Body of pancreas (tissue), 4 donors: ENCODE measurements at regions not wholly inside any gene's neighbourhood (a gene's known extent, or its start where the extent isn't known, plus 50 kb on each side); places are given as distances from the start of the nearest gene placed in this dataset.

Experiments used
- ATAC-seq: fragments of 150-250 bp; one replicate; pipeline ENCODE4 v1.9.1; 2016
- DNase-seq, 4 donors: peaks; one replicate each; pipeline ENCODE4 v3.0.0-alpha.2; 2019
- H3K27ac ChIP-seq, 4 donors: fragments of 200-600 bp; sonication (generic); 1 replicate in 3 of 4; 2 replicates in 1 of 4; pipeline versions ENCODE4 v1.5.1 to v1.6.1; 2016 to 2019; ENCODE audit warnings: mild to moderate bottlenecking in 1 of 4, mixed read lengths in 1 of 4, moderate library complexity in 1 of 4
- H3K27me3 ChIP-seq, 2 donors: fragments of 200-600 bp; sonication (generic); one replicate each; pipeline ENCODE4 v1.6.0; 2016; ENCODE audit warnings: mild to moderate bottlenecking in 1 of 2
- H3K36me3 ChIP-seq, 2 donors: fragments of 200-600 bp; sonication (generic); replicated peaks in 1 of 2; 2 replicates each; pipeline ENCODE4 v1.5.1; 2016; ENCODE audit warnings: low read depth in 2 of 2; ENCODE audit not compliant: insufficient read depth in 1 of 2
- H3K4me1 ChIP-seq: fragments of 200-600 bp; sonication (generic); one replicate; pipeline ENCODE4 v1.6.0; 2016
- H3K4me3 ChIP-seq, 2 donors: fragments of 200-600 bp; sonication (generic); 1 replicate in 1 of 2; 2 replicates in 1 of 2; pipeline ENCODE4 v1.5.1; 2016 to 2019
- H3K9me3 ChIP-seq, 3 donors: fragments of 200-600 bp; sonication (generic); 1 replicate in 2 of 3; 2 replicates in 1 of 3; pipeline ENCODE4 v1.5.1; 2016
- POLR2A ChIP-seq, 3 donors: fragments of 450-650 bp; IDR thresholded peaks; one replicate each; pipeline ENCODE4 v1.6.1; 2016; ENCODE audit warnings: antibody characterized with exemption in 3 of 3, mild to moderate bottlenecking in 2 of 3
- WGBS, 2 donors: methylation state at CpG; one replicate each; pipeline ENCODE4 v1.1.5; 2017; 5-methylcytosine and 5-hydroxymethylcytosine counted together
- intact Hi-C: fragments of 100-400 bp; cut with DNase I; formaldehyde crosslinking; loops from one replicate; pipeline ENCODE4 v1.15.1; 2023
- TF ChIP-seq, protein P1 (sequence below), 7 experiments: fragments of 450-650 bp in 4 of 7; fragments of 200-600 bp in 3 of 7; sonication (generic) in 3 of 7; IDR thresholded peaks; one replicate each; pipeline ENCODE4 v1.5.1; 2016 to 2019; ENCODE audit warnings: antibody characterized with exemption in 7 of 7

- Histone ChIP-seq H3K4me3 (no peak overlapping the region), H3K36me3 (no peaks in the 10 kb centered on the region), H3K27me3 (peaks cover 0 to 5% of the 10 kb centered on the region in 2 donors), H3K9me3 (peaks cover 0 to 10% (median 0%) of the 10 kb centered on the region in 3 donors), H3K4me1 (no peaks in the 10 kb centered on the region), H3K27ac (no peak overlapping the region)
- no peak for DNase-seq
- WGBS, 2 donors, result 43 to 48% methylated on average over 13 to 16 of the region's 16 CpGs
- TF ChIP-seq POLR2A (IDR thresholded peaks at IDR 0.05), result no peak
- no peak for ATAC-seq
- intact Hi-C loops, result no loop called here
These were observed 260.8 kb upstream of the TNRC6C start for GRCh38 chr17:77697480-77698400.

GRCh38 chr17:77698903-77699623 is 259.4 kb upstream of the TNRC6C start:
- no peak for TF ChIP-seq POLR2A (IDR thresholded peaks at IDR 0.05)
- Histone ChIP-seq H3K27me3 (peaks cover 0 to 5% of the 10 kb centered on the region in 2 donors), H3K36me3 (no peaks in the 10 kb centered on the region), H3K27ac (no peak overlapping the region), H3K9me3 (peaks cover 0 to 20% (median 0%) of the 10 kb centered on the region in 3 donors), H3K4me3 (no peak overlapping the region), H3K4me1 (no peaks in the 10 kb centered on the region)
- intact Hi-C loops, result no loop called here
- ATAC-seq (no peak), DNase-seq (no peak)
- WGBS, 2 donors, result 69 to 75% methylated on average over 20 to 21 of the region's 21 CpGs

DNA sequence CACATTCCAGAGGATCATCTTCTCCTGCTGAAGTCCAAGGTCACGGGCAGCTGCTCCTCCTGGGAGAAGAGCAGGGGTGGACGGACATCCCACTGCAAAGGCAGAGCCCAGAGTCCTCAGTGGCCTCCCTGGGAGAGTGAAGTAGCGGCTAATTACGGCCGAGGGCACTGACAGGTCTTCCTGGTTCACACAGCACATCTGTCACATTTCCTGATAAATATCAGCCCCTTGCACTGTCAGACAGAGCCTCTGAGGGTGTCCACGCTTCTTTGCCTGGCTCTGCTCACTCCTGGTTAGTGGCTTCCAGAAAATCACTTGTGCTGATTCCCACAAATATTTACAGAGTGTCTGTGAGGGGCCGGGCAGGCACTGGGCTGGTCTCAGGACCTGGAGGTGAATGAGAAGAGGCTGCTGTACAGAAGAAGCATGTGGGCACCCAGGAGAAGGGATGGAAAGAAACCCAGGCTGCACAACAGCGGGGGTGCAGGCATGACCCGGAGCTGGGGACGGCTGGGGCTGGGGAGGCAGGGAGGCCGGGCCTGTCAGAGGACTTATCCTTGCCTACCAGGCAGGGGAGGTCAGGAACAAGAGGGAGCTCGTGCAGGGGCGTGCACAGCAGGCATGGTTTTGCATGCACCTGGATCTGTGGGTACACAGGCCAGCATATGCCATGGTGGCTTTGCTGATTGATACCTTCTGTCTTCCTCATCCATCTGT is 258.2 kb upstream of the TNRC6C start:
- TF ChIP-seq, protein P1, sequence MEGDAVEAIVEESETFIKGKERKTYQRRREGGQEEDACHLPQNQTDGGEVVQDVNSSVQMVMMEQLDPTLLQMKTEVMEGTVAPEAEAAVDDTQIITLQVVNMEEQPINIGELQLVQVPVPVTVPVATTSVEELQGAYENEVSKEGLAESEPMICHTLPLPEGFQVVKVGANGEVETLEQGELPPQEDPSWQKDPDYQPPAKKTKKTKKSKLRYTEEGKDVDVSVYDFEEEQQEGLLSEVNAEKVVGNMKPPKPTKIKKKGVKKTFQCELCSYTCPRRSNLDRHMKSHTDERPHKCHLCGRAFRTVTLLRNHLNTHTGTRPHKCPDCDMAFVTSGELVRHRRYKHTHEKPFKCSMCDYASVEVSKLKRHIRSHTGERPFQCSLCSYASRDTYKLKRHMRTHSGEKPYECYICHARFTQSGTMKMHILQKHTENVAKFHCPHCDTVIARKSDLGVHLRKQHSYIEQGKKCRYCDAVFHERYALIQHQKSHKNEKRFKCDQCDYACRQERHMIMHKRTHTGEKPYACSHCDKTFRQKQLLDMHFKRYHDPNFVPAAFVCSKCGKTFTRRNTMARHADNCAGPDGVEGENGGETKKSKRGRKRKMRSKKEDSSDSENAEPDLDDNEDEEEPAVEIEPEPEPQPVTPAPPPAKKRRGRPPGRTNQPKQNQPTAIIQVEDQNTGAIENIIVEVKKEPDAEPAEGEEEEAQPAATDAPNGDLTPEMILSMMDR (IDR thresholded peaks at IDR 0.05), result no peak
- TF ChIP-seq POLR2A (IDR thresholded peaks at IDR 0.05), result no peak
- intact Hi-C loops, result no loop called here
- no peak overlapping the region for H3K27ac ChIP-seq
- H3K9me3 ChIP-seq, result peaks cover 0 to 32% (median 0%) of the 10 kb centered on the region in 3 donors
- no peaks in the 10 kb centered on the region for H3K36me3 ChIP-seq
- peaks cover 0 to 5% of the 10 kb centered on the region in 2 donors for H3K27me3 ChIP-seq
- no peak overlapping the region for H3K4me3 ChIP-seq
- 29 to 40% methylated on average over 13 of the region's 13 CpGs for WGBS, 2 donors
- DNase-seq (no peak), ATAC-seq (no peak)
- H3K4me1 ChIP-seq, result no peaks in the 10 kb centered on the region

DNA sequence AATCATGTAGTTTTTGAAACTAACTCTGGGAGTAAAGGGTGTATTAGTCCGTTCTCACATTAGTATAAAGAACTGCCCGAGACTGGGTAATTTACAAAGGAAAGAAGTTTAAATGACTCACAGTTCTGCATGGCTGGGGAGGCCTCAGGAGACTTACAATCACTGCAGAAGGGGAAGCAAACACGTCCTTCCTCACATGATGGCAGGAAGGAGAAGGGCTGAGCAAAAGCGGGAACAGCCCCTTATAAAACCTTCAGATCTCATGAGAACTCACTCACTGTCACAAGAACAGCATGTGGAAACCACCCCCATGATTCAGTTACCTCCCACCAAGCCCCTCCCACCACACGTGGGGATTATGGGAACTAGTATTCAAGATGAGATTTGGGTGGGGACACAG is 256.5 kb upstream of the TNRC6C start:
- DNase-seq (no peak), ATAC-seq (no peak)
- no peak overlapping the region for H3K4me3 ChIP-seq
- no peak for TF ChIP-seq POLR2A (IDR thresholded peaks at IDR 0.05)
- TF ChIP-seq, protein P1 (IDR thresholded peaks at IDR 0.05), result no peak
- no peak overlapping the region for H3K27ac ChIP-seq
- WGBS, 2 donors, result 50 to 58% methylated on average over 5 of the region's 5 CpGs
- H3K36me3 ChIP-seq, result no peaks in the 10 kb centered on the region
- H3K4me1 ChIP-seq, result no peaks in the 10 kb centered on the region
- intact Hi-C loops, result no loop called here
- H3K9me3 ChIP-seq, result peaks cover 0 to 33% (median 0%) of the 10 kb centered on the region in 3 donors
- peaks cover 0 to 5% of the 10 kb centered on the region in 2 donors for H3K27me3 ChIP-seq

GRCh38 chr17:77704048-77704815 is 254.3 kb upstream of the TNRC6C start:
- no peak overlapping the region for H3K4me3 ChIP-seq
- peaks cover 0 to 33% (median 0%) of the 10 kb centered on the region in 3 donors for H3K9me3 ChIP-seq
- intact Hi-C loops, result no loop called here
- H3K4me1 ChIP-seq, result no peaks in the 10 kb centered on the region
- H3K27me3 ChIP-seq, result no peaks in the 10 kb centered on the region
- no peak overlapping the region for H3K27ac ChIP-seq
- no peaks in the 10 kb centered on the region for H3K36me3 ChIP-seq
- DNase-seq (no peak), ATAC-seq (no peak)
- TF ChIP-seq, protein P1 (IDR thresholded peaks at IDR 0.05), result no peak
- TF ChIP-seq POLR2A (IDR thresholded peaks at IDR 0.05), result no peak
- 47 to 52% methylated on average over 4 of the region's 4 CpGs for WGBS, 2 donors
